H9 (cell line): ENCODE measurements at regions not wholly inside any gene's neighbourhood (a gene's known extent, or its start where the extent isn't known, plus 50 kb on each side); places are given as distances from the start of the nearest gene placed in this dataset.

Source experiments
- DNase-seq: peaks from one replicate; pipeline ENCODE4 v3.0.0-alpha.2; 2017
- H2AFZ ChIP-seq: one replicate; pipeline ENCODE4 v1.6.1; 2013; ENCODE audit warnings: mild to moderate bottlenecking, low read length, control low read depth, moderate library complexity
- H2AK5ac ChIP-seq: 2 replicates; pipeline ENCODE4 v1.6.1; 2013; ENCODE audit warnings: low read length, control low read depth, mixed read lengths; ENCODE audit not compliant: insufficient read length
- H2BK120ac ChIP-seq: one replicate; pipeline ENCODE4 v1.6.1; 2013; ENCODE audit warnings: low read depth, mild to moderate bottlenecking, low read length, control low read depth, inconsistent platforms; ENCODE audit not compliant: poor library complexity, severe bottlenecking
- H2BK12ac ChIP-seq: 2 replicates; pipeline ENCODE4 v1.6.1; 2013; ENCODE audit warnings: low read length, control low read depth, mixed read lengths, low read depth; ENCODE audit not compliant: insufficient read length
- H2BK15ac ChIP-seq: 2 replicates; pipeline ENCODE4 v1.6.1; 2013; ENCODE audit warnings: low read depth, low read length, control low read depth
- H2BK20ac ChIP-seq: one replicate; pipeline ENCODE4 v1.6.1; 2013; ENCODE audit warnings: low read depth, mild to moderate bottlenecking, low read length, control low read depth, inconsistent platforms; ENCODE audit not compliant: poor library complexity, severe bottlenecking
- H2BK5ac ChIP-seq: 2 replicates; pipeline ENCODE4 v1.6.1; 2013; ENCODE audit warnings: low read length, control low read depth, mixed read lengths; ENCODE audit not compliant: insufficient read length
- H3K14ac ChIP-seq: 2 replicates; pipeline ENCODE4 v1.6.1; 2013; ENCODE audit warnings: low read length, control low read depth; ENCODE audit not compliant: insufficient read depth
- H3K18ac ChIP-seq: 2 replicates; pipeline ENCODE4 v1.6.1; 2013; ENCODE audit warnings: low read depth, mild to moderate bottlenecking, mixed read lengths, low read length, control low read depth; ENCODE audit not compliant: insufficient read length
- H3K23ac ChIP-seq: 2 replicates; pipeline ENCODE4 v1.6.1; 2013; ENCODE audit warnings: low read length, control low read depth, mixed read lengths, low read depth; ENCODE audit not compliant: insufficient read length
- H3K23me2 ChIP-seq: 2 replicates; pipeline ENCODE4 v1.6.1; 2013; ENCODE audit warnings: low read depth, mild to moderate bottlenecking, mixed read lengths, low read length, control low read depth; ENCODE audit not compliant: insufficient read length, poor library complexity, severe bottlenecking
- H3K27ac ChIP-seq: 2 replicates; pipeline ENCODE4 v1.5.1; 2013; ENCODE audit warnings: low read length, control low read depth, mixed read lengths, low read depth; ENCODE audit not compliant: insufficient read length
- H3K27me3 ChIP-seq: 2 replicates; pipeline ENCODE4 v1.6.1; 2013; ENCODE audit warnings: low read length, control low read depth, inconsistent platforms; ENCODE audit not compliant: insufficient read depth
- H3K4ac ChIP-seq: 2 replicates; pipeline ENCODE4 v1.6.1; 2013; ENCODE audit warnings: low read depth, mild to moderate bottlenecking, control low read depth, inconsistent platforms, low read length, moderate library complexity
- H3K4me1 ChIP-seq: 2 replicates; pipeline ENCODE4 v1.6.1; 2013; ENCODE audit warnings: low read length, control low read depth, inconsistent platforms; ENCODE audit not compliant: insufficient read depth
- H3K4me2 ChIP-seq: 2 replicates; pipeline ENCODE4 v1.6.1; 2013; ENCODE audit warnings: low read length, control low read depth, mixed read lengths; ENCODE audit not compliant: insufficient read length, insufficient read depth
- H3K56ac ChIP-seq: 2 replicates; pipeline ENCODE4 v1.6.1; 2013; ENCODE audit warnings: low read depth, mild to moderate bottlenecking, mixed read lengths, low read length, control low read depth; ENCODE audit not compliant: insufficient read length
- H3K79me1 ChIP-seq: 2 replicates; pipeline ENCODE4 v1.6.1; 2013; ENCODE audit warnings: low read depth, mild to moderate bottlenecking, moderate library complexity, low read length, control low read depth, inconsistent platforms; ENCODE audit not compliant: insufficient read depth, poor library complexity, severe bottlenecking
- H3K79me2 ChIP-seq: 2 replicates; pipeline ENCODE4 v1.6.1; 2013; ENCODE audit warnings: low read length, control low read depth, inconsistent platforms; ENCODE audit not compliant: insufficient read depth
- H3K9ac ChIP-seq: 2 replicates; pipeline ENCODE4 v1.6.1; 2013; ENCODE audit warnings: low read length, control low read depth, mixed read lengths; ENCODE audit not compliant: insufficient read length; ENCODE audit errors: extremely low read depth
- H3K9me3 ChIP-seq: one replicate; pipeline ENCODE4 v1.6.1; 2013; ENCODE audit warnings: low read depth, low read length, inconsistent platforms; ENCODE audit not compliant: control insufficient read depth
- H3T11ph ChIP-seq: one replicate; pipeline ENCODE4 v1.6.1; 2013; ENCODE audit warnings: mild to moderate bottlenecking, low read length, control low read depth, inconsistent platforms
- H4K20me1 ChIP-seq: one replicate; pipeline ENCODE4 v1.6.1; 2013; ENCODE audit not compliant: control insufficient read depth, insufficient read length, insufficient read depth
- H4K5ac ChIP-seq: 2 replicates; pipeline ENCODE4 v1.6.1; 2013; ENCODE audit warnings: low read depth, mild to moderate bottlenecking, mixed read lengths, low read length, control low read depth; ENCODE audit not compliant: insufficient read length
- H4K8ac ChIP-seq: replicated peaks from 2 replicates; pipeline ENCODE4 v1.6.1; 2013; ENCODE audit warnings: low read length, control low read depth, mixed read lengths, low read depth; ENCODE audit not compliant: insufficient read length
- H4K91ac ChIP-seq: 2 replicates; pipeline ENCODE4 v1.6.1; 2013; ENCODE audit warnings: low read depth, mild to moderate bottlenecking, moderate library complexity, mixed read lengths, low read length, control low read depth; ENCODE audit not compliant: insufficient read length
- H3K27ac Mint-ChIP-seq, 3 experiments: 2 replicates in 2 of 3; 3 replicates in 1 of 3; pipeline ENCODE4 v1.8.0; 2020 to 2021; ENCODE audit warnings: mixed read lengths in 3 of 3, mild to moderate bottlenecking in 1 of 3, moderate library complexity in 1 of 3
- H3K27me3 Mint-ChIP-seq: 2 replicates; pipeline ENCODE4 v1.8.0; 2021; ENCODE audit warnings: low read depth, mild to moderate bottlenecking, moderate library complexity, mixed read lengths
- H3K36me3 Mint-ChIP-seq, 3 experiments: 2 replicates in 2 of 3; 3 replicates in 1 of 3; pipeline ENCODE4 v1.8.0; 2020 to 2021; ENCODE audit warnings: low read depth in 3 of 3, mixed read lengths in 3 of 3; ENCODE audit not compliant: insufficient read depth in 1 of 3
- H3K4me1 Mint-ChIP-seq, 2 experiments: 2 replicates each; pipeline ENCODE4 v1.8.0; 2020; ENCODE audit warnings: mixed read lengths in 2 of 2
- H3K4me3 Mint-ChIP-seq, 2 experiments: 2 replicates in 1 of 2; 3 replicates in 1 of 2; pipeline ENCODE4 v1.8.0; 2020 to 2021; ENCODE audit warnings: mild to moderate bottlenecking in 2 of 2, mixed read lengths in 2 of 2, moderate library complexity in 1 of 2
- H3K9me3 Mint-ChIP-seq, 2 experiments: 2 replicates in 1 of 2; 3 replicates in 1 of 2; pipeline ENCODE4 v1.8.0; 2020; ENCODE audit warnings: mild to moderate bottlenecking in 2 of 2, mixed read lengths in 2 of 2, moderate library complexity in 1 of 2
- WGBS: extraction: QIAGEN DNeasy Blood & Tissue Kit; methylation state at CpG from one replicate; pipeline ENCODE4 v1.1.7; 2013; ENCODE audit warnings: missing lambda C conversion rate, low lambda C conversion rate, mixed read lengths; ENCODE audit not compliant: insufficient read length; ENCODE audit errors: extremely low coverage; 5-methylcytosine and 5-hydroxymethylcytosine counted together
- TF ChIP-seq, protein P1 (sequence below): fragments of 200-600 bp; sonication (generic); conservative IDR thresholded peaks from 3 replicates; pipeline ENCODE4 v1.8.0; 2021; ENCODE audit warnings: antibody characterized with exemption, mild to moderate bottlenecking

DNA sequence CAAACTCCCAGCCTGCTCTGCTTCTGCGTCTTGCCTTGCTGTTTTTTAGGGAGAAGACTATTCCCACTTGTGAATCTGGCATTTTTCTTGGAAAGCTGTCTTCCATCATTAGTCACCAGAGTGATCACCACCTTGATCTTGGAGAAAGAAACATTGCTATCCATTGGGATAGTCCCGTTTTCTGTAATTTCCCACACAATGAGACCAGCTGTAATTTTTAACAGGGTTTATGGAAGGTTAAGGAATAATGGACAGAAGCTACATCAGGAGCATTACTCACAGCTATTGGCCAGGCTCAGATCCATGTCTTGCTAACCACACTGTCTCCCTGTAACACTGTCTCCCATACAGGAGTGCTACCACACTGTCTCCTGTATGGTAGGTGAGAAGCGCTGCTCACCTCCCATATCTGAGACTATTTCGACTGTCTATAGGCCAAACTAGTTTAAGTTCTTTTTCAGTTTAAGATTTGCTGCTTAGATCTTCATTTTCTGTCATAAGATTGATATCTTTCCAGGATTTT lies 523.0 kb downstream of the SPRY1 start:
- H3K27me3 ChIP-seq = no peaks in the 10 kb centered on the region
- H3K36me3 Mint-ChIP-seq = no peaks in the 10 kb centered on the region
- WGBS = no CpG with 5 or more reads among the region's 4 CpGs
- H3K4ac ChIP-seq = no peak overlapping the region
- H3K14ac ChIP-seq = no peak overlapping the region
- H3K79me1 ChIP-seq = no peaks in the 10 kb centered on the region
- H4K91ac ChIP-seq = no peak overlapping the region
- H2AFZ ChIP-seq = no peak overlapping the region
- H2BK5ac ChIP-seq = no peak overlapping the region
- no peaks in the 10 kb centered on the region for H4K20me1 ChIP-seq
- no peak overlapping the region for H3K23ac ChIP-seq
- no peak overlapping the region for H2BK120ac ChIP-seq
- H3K27me3 Mint-ChIP-seq = no peaks in the 10 kb centered on the region
- no peaks in the 10 kb centered on the region for H3K9me3 Mint-ChIP-seq
- no peak overlapping the region for H3K56ac ChIP-seq
- H3T11ph ChIP-seq = no peak overlapping the region
- DNase-seq = no peak
- no peak overlapping the region for H3K27ac ChIP-seq
- H3K4me1 ChIP-seq = no peaks in the 10 kb centered on the region
- no peak overlapping the region for H2BK15ac ChIP-seq
- TF ChIP-seq, protein P1, sequence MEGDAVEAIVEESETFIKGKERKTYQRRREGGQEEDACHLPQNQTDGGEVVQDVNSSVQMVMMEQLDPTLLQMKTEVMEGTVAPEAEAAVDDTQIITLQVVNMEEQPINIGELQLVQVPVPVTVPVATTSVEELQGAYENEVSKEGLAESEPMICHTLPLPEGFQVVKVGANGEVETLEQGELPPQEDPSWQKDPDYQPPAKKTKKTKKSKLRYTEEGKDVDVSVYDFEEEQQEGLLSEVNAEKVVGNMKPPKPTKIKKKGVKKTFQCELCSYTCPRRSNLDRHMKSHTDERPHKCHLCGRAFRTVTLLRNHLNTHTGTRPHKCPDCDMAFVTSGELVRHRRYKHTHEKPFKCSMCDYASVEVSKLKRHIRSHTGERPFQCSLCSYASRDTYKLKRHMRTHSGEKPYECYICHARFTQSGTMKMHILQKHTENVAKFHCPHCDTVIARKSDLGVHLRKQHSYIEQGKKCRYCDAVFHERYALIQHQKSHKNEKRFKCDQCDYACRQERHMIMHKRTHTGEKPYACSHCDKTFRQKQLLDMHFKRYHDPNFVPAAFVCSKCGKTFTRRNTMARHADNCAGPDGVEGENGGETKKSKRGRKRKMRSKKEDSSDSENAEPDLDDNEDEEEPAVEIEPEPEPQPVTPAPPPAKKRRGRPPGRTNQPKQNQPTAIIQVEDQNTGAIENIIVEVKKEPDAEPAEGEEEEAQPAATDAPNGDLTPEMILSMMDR = no peak
- no peaks in the 10 kb centered on the region for H3K23me2 ChIP-seq
- no peak overlapping the region for H4K8ac ChIP-seq
- no peaks in the 10 kb centered on the region for H3K79me2 ChIP-seq
- H3K9ac ChIP-seq = no peak overlapping the region
- H2BK12ac ChIP-seq = no peak overlapping the region
- H3K18ac ChIP-seq = no peak overlapping the region
- no peak overlapping the region for H3K4me3 Mint-ChIP-seq
- H3K4me1 Mint-ChIP-seq = peaks cover 3 to 9% of the 10 kb centered on the region in 2 experiments; a peak in 1 of 4 replicates
- H3K4me2 ChIP-seq = no peak overlapping the region
- no peak overlapping the region for H4K5ac ChIP-seq
- H2AK5ac ChIP-seq = no peak overlapping the region
- no peaks in the 10 kb centered on the region for H3K9me3 ChIP-seq
- no peak overlapping the region for H2BK20ac ChIP-seq
- no peak overlapping the region for H3K27ac Mint-ChIP-seq
